IMR-90 (cell line): ENCODE measurements at regions not wholly inside any gene's neighbourhood (a gene's known extent, or its start where the extent isn't known, plus 50 kb on each side); places are given as distances from the start of the nearest gene placed in this dataset.

Source experiments
- CEBPB ChIP-seq: IDR thresholded peaks from 2 replicates; pipeline ENCODE4 v1.6.1; 2012; ENCODE audit warnings: low read depth, low read length, improper control_type of control experiment
- CTCF ChIP-seq: conservative IDR thresholded peaks from 2 replicates; pipeline ENCODE4 v1.5.1; 2012; ENCODE audit warnings: mild to moderate bottlenecking, low read depth, low read length, improper control_type of control experiment
- MXI1 ChIP-seq: IDR thresholded peaks from 2 replicates; pipeline ENCODE4 v1.6.1; 2012; ENCODE audit warnings: low read depth, mild to moderate bottlenecking, low read length, moderate library complexity, borderline replicate concordance
- POLR2A ChIP-seq: IDR thresholded peaks from 2 replicates; pipeline ENCODE4 v1.6.1; 2012; ENCODE audit warnings: mild to moderate bottlenecking, low read depth, low read length
- RAD21 ChIP-seq: IDR thresholded peaks from 2 replicates; pipeline ENCODE4 v1.6.1; 2012; ENCODE audit warnings: low read length, improper control_type of control experiment
- USF2 ChIP-seq: fragments of 150-350 bp; IDR thresholded peaks from 2 replicates; pipeline ENCODE4 v1.6.1; 2017; ENCODE audit warnings: mild to moderate bottlenecking, antibody characterized with exemption, low read length, low read depth

GRCh38 chr17:14409292-14409691 lies 108.4 kb downstream of the HS3ST3B1 start:
- TF ChIP-seq USF2 (no peak), RAD21 (no peak), CTCF (no peak), MXI1 (no peak), POLR2A (no peak), CEBPB (no peak)
